ENCODE measurements at regions not wholly inside any gene's neighbourhood (a gene's known extent, or its start where the extent isn't known, plus 50 kb on each side); places are given as distances from the start of the nearest gene placed in this dataset.
"Not testable (repeated sequence)": the region's sequence is repeated elsewhere in the genome, so short reads cannot be mapped to it uniquely, and the experiment has no call there.

- H3K4me3 ChIP-seq (ENCODE audit: low read depth, low read length); H3K36me3 ChIP-seq (ENCODE audit: control insufficient read depth, insufficient read depth, low read length); H3K27me3 ChIP-seq (ENCODE audit: control insufficient read depth, insufficient read depth, low read length); H3K27ac ChIP-seq (ENCODE audit: low read depth, low read length); H3K9me3 ChIP-seq (ENCODE audit: control insufficient read depth, insufficient read depth, low read depth, low read length); H3K9ac ChIP-seq (ENCODE audit: low read length); H3K4me1 ChIP-seq (ENCODE audit: control insufficient read depth, insufficient read depth, low read length): not testable (repeated sequence)
Observed at GRCh38 chr10:44252631-44253030, 132.3 kb downstream of the CXCL12 start.

DNA sequence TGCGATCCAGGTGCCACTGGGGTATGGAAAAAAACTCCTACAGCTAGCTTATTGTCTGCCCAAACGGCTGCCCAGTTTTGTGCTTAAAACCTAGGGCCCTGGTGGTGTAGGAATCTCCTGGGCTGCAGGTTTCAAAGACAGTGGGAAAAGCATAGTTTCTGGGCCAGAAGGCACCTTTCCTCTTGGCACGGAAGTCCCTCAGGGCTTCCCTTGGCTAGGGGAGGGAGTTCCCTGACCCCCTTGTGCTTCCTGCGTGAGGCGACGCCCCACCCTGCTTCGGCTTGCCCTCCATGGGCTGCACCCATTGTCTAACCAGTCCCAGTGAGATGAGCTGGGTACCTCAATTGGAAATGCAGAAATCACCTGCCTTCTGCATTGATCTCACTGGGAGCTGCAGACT, 135.0 kb downstream of the CXCL12 start:
- H3K27me3 ChIP-seq (ENCODE audit: control insufficient read depth, insufficient read depth, low read length); H3K9ac ChIP-seq (ENCODE audit: low read length); H3K9me3 ChIP-seq (ENCODE audit: control insufficient read depth, insufficient read depth, low read depth, low read length); H3K36me3 ChIP-seq (ENCODE audit: control insufficient read depth, insufficient read depth, low read length); H3K27ac ChIP-seq (ENCODE audit: low read depth, low read length); H3K4me1 ChIP-seq (ENCODE audit: control insufficient read depth, insufficient read depth, low read length): not testable (repeated sequence)
- H3K4me3 ChIP-seq (ENCODE audit: low read depth, low read length): peak overlapping the region; percentile 36; the same call in 1 of the 2 replicates

DNA sequence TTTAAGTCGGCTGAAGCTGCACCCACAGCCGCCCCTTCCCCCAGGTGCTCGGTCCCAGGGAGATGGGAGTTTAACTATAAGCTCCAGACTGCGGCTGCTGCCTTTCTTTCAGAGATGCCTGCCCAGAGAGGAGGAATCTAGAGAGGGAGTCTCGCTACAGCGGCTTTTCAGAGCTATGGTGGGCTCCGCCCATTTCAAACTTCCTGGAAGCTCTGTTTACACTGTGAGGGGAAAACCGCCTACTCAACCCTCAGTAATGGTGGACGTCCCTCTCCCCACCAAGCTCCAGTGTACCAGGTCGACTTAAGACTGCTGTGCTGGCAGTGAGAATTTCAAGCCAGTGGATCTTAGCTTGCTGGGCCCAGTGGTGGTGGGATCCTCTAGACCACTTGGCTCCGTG, 135.4 kb downstream of the CXCL12 start:
- H3K27ac ChIP-seq (ENCODE audit: low read depth, low read length): no peak overlapping the region
- H3K36me3 ChIP-seq (ENCODE audit: control insufficient read depth, insufficient read depth, low read length): no peaks in the 10 kb centered on the region
- H3K4me1 ChIP-seq (ENCODE audit: control insufficient read depth, insufficient read depth, low read length): peaks cover 9% of the 10 kb centered on the region
- H3K9me3 ChIP-seq (ENCODE audit: control insufficient read depth, insufficient read depth, low read depth, low read length): no peaks in the 10 kb centered on the region
- no peak overlapping the region for H3K9ac ChIP-seq (ENCODE audit: low read length)
- H3K4me3 ChIP-seq (ENCODE audit: low read depth, low read length): peak overlapping the region; percentile 36; the same call in 1 of the 2 replicates
- H3K27me3 ChIP-seq (ENCODE audit: control insufficient read depth, insufficient read depth, low read length): no peaks in the 10 kb centered on the region; the same call in 1 of the 2 replicates

GRCh38 chr10:44246700-44247099, 138.2 kb downstream of the CXCL12 start:
- not testable (repeated sequence) for H3K4me3 ChIP-seq (ENCODE audit: low read depth, low read length); H3K27ac ChIP-seq (ENCODE audit: low read depth, low read length); H3K27me3 ChIP-seq (ENCODE audit: control insufficient read depth, insufficient read depth, low read length); H3K9ac ChIP-seq (ENCODE audit: low read length); H3K36me3 ChIP-seq (ENCODE audit: control insufficient read depth, insufficient read depth, low read length); H3K9me3 ChIP-seq (ENCODE audit: control insufficient read depth, insufficient read depth, low read depth, low read length)
- peaks cover 14% of the 10 kb centered on the region for H3K4me1 ChIP-seq (ENCODE audit: control insufficient read depth, insufficient read depth, low read length)

DNA sequence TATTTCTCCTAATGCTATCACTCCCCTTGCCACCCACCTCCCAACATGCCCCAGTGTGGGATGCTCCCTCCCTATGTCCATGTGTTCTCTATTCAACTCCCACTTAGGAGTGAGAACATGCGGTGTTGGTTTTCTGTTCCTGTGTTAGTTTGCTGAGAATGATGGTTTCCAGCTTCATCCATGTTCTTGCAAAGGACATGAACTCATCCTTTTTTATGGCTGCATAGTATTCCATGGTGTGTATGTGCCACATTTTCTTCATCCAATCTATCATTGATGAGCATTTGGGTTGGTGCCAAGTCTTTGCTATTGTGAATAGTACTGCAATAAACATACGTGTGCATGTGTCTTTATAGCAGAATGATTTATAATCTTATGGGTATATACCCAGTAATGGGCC, 138.6 kb downstream of the CXCL12 start:
- not testable (repeated sequence) for H3K36me3 ChIP-seq (ENCODE audit: control insufficient read depth, insufficient read depth, low read length); H3K27ac ChIP-seq (ENCODE audit: low read depth, low read length)

DNA sequence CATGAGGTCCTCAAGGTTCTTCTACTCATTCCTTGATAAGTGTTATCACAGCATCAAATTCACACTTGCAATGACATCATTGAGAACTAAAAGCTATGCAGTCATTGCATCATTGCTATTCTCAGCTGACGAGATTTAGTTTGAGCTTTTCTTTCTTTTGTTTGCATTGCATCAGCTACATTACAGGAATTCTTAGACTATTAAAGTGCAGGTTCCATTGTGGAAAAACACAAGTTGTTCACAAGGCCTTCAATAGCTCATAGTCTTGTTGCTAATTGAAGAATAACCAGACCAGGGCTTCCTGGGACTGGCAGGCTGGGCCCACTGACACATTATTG, 139.3 kb downstream of the CXCL12 start:
- no peak overlapping the region for H3K27ac ChIP-seq (ENCODE audit: low read depth, low read length)
- H3K9ac ChIP-seq (ENCODE audit: low read length): no peak overlapping the region
- H3K4me3 ChIP-seq (ENCODE audit: low read depth, low read length): no peak overlapping the region
- H3K4me1 ChIP-seq (ENCODE audit: control insufficient read depth, insufficient read depth, low read length): peaks cover 14% of the 10 kb centered on the region
- H3K27me3 ChIP-seq (ENCODE audit: control insufficient read depth, insufficient read depth, low read length): peaks cover 10% of the 10 kb centered on the region; the same call in 1 of the 2 replicates
- H3K36me3 ChIP-seq (ENCODE audit: control insufficient read depth, insufficient read depth, low read length): no peaks in the 10 kb centered on the region
- no peaks in the 10 kb centered on the region for H3K9me3 ChIP-seq (ENCODE audit: control insufficient read depth, insufficient read depth, low read depth, low read length)

More for the DNA sequence above, 138.6 kb downstream of the CXCL12 start:
- not testable (repeated sequence) for H3K9ac ChIP-seq (ENCODE audit: low read length); H3K4me3 ChIP-seq (ENCODE audit: low read depth, low read length); H3K27me3 ChIP-seq (ENCODE audit: control insufficient read depth, insufficient read depth, low read length); H3K9me3 ChIP-seq (ENCODE audit: control insufficient read depth, insufficient read depth, low read depth, low read length)
- peaks cover 14% of the 10 kb centered on the region for H3K4me1 ChIP-seq (ENCODE audit: control insufficient read depth, insufficient read depth, low read length)

DNA sequence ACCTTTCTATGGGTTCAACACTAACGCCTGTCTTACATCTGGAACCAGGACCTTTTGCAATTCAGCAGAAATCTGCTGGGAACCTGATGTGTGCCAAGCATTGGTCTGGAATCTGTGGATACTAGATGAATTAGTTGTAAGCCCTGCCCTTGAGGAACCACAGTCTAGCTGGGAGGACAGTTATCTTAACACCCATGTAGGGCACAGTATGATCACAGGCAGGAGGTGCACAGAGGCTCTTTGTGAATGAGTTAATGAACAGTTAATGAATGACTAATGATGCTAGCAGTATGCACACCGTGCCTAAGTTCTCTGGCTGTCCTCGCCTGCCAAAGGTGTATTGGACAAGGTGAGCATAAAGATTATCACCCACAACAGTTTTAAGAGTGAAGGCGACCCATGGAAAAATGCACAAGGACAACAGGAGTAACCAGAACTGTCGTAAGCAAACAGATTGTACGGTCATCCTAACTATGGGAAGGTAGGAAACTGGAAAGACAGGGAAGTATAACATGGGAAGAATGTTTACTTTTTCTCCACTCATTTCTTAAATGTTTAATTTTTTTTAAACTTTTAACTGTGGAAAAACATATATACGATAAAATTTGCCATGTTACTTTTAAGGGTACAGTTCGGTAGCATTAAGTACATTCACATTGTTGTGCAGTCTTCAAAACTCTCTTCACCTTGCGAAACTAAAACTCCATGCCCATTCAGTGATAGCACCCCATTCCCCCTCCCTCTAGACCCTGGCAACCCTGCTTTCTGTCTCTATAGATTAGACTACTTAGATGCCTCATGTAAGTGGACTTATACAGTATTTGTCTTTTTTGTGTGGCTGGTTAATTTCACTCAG, 139.9 kb downstream of the CXCL12 start:
- Histone ChIP-seq H3K36me3 (ENCODE audit: control insufficient read depth, insufficient read depth, low read length) (no peaks in the 10 kb centered on the region), H3K4me3 (ENCODE audit: low read depth, low read length) (no peak overlapping the region)

DNA sequence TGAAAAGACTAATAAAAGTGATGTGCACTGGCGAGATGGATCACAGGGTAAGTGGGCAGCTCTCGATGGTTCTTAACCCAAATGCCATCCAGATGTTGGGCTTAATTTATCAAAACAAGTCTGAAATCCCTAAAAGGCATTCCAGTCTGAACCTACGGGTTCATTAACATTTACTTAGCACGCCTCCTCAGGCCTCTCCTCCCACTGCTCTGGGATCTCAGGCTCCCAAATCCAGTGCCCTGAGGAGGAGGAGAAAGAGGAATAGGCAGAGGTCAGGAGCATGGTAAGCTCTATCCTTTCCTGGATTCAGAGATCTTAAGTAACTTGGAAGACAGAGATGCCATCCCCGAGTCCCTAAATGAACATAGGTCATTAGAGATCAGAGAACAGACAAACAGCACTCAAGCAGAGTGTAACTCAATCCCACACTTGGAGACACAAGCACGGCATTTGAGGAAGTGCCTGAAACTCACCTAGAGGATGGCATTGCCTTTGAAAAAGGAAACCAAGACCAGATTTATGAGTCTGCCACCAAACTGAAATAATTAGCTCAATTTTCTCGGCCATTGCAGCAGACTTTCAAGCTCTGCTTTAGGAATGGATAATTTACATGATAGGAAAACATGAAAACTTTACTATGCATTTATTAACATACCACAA, 140.9 kb downstream of the CXCL12 start:
- Histone ChIP-seq H3K4me1 (ENCODE audit: control insufficient read depth, insufficient read depth, low read length) (peaks cover 6% of the 10 kb centered on the region), H3K36me3 (ENCODE audit: control insufficient read depth, insufficient read depth, low read length) (no peaks in the 10 kb centered on the region), H3K9me3 (ENCODE audit: control insufficient read depth, insufficient read depth, low read depth, low read length) (no peaks in the 10 kb centered on the region), H3K27ac (ENCODE audit: low read depth, low read length) (no peak overlapping the region), H3K9ac (ENCODE audit: low read length) (no peak overlapping the region), H3K27me3 (ENCODE audit: control insufficient read depth, insufficient read depth, low read length) (peaks cover 10% of the 10 kb centered on the region; the same call in 1 of the 2 replicates), H3K4me3 (ENCODE audit: low read depth, low read length) (no peak overlapping the region)

More for the DNA sequence above, 139.9 kb downstream of the CXCL12 start:
- Histone ChIP-seq H3K27me3 (ENCODE audit: control insufficient read depth, insufficient read depth, low read length) (peaks cover 10% of the 10 kb centered on the region; the same call in 1 of the 2 replicates), H3K9me3 (ENCODE audit: control insufficient read depth, insufficient read depth, low read depth, low read length) (no peaks in the 10 kb centered on the region), H3K9ac (ENCODE audit: low read length) (no peak overlapping the region), H3K4me1 (ENCODE audit: control insufficient read depth, insufficient read depth, low read length) (peaks cover 13% of the 10 kb centered on the region), H3K27ac (ENCODE audit: low read depth, low read length) (no peak overlapping the region)

DNA sequence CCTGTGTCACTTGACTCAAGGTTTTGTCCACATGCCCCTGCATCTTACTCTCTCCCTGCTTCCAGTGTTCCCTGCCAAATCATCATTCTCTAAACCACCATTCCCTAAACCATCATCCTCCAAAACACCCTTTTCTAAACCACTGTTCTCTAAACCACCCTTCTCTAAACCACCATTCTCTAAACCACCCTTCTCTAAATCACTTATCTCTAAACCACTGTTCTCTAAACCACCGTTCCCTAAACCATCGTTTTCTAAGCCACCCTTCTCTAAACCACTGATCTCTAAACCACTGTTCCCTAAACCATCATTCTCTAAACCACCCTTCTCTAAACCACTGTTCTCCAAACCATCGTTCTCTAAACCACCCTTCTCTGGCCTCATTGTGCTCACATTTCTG, 142.1 kb downstream of the CXCL12 start:
- H3K36me3 ChIP-seq (ENCODE audit: control insufficient read depth, insufficient read depth, low read length): no peaks in the 10 kb centered on the region
- no peak overlapping the region for H3K4me3 ChIP-seq (ENCODE audit: low read depth, low read length)
- peaks cover 6% of the 10 kb centered on the region for H3K4me1 ChIP-seq (ENCODE audit: control insufficient read depth, insufficient read depth, low read length)
- H3K9me3 ChIP-seq (ENCODE audit: control insufficient read depth, insufficient read depth, low read depth, low read length): no peaks in the 10 kb centered on the region
- H3K9ac ChIP-seq (ENCODE audit: low read length): no peak overlapping the region
- no peak overlapping the region for H3K27ac ChIP-seq (ENCODE audit: low read depth, low read length)
- peaks cover 10% of the 10 kb centered on the region; the same call in 1 of the 2 replicates for H3K27me3 ChIP-seq (ENCODE audit: control insufficient read depth, insufficient read depth, low read length)

DNA sequence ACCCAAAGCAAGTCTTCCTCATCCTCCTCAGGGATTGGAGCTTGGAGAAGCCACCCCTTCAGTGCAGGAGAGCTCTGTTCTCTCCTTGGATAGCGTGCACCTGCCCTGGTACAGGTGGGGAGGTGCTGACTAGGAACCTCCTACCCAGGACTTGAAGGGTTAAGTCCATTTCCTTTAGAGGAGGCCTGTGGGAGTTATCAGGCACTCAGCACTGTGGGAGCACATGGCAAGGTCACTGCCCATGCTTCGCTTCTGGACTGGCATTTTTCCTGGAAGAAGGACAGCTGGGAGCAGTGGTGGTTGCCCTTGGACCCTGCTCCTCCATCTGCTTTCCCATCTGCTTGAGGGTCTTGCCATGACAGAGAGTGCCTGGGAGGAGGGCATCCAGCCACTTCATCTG, 142.8 kb downstream of the CXCL12 start:
- Histone ChIP-seq H3K27me3 (ENCODE audit: control insufficient read depth, insufficient read depth, low read length) (peaks cover 10% of the 10 kb centered on the region; the same call in 1 of the 2 replicates), H3K36me3 (ENCODE audit: control insufficient read depth, insufficient read depth, low read length) (no peaks in the 10 kb centered on the region), H3K9me3 (ENCODE audit: control insufficient read depth, insufficient read depth, low read depth, low read length) (no peaks in the 10 kb centered on the region), H3K27ac (ENCODE audit: low read depth, low read length) (no peak overlapping the region), H3K9ac (ENCODE audit: low read length) (no peak overlapping the region), H3K4me3 (ENCODE audit: low read depth, low read length) (no peak overlapping the region), H3K4me1 (ENCODE audit: control insufficient read depth, insufficient read depth, low read length) (peaks cover 6% of the 10 kb centered on the region)

DNA sequence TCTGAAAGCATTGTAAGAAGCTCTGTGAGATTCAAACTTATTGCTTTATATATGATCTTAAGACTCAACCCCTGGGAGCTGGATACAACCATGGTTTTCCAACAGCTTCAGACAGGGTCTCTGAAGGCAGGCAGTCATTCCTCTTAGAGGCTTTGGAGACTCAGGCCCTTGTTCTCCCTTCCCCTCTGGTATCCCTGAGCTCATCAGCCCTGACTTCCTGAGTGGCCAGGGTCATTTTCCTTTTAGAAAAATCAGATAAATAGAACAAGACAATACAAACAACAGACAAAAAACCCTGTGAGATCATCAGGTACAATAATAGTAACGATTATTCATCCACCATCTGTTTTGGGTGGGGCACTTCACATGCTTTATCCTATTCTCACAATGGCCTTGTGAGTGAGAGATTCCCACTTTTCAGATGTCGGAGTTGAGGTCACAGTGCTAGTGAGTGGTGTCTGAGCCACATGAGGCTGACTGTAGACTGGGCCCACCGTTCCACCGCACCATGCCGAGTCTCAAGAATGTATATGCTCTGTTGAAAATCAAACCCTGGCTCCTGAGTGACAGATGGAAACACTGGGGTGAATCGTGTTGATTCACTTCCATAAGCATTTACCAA, 144.2 kb downstream of the CXCL12 start:
- no peaks in the 10 kb centered on the region for H3K9me3 ChIP-seq (ENCODE audit: control insufficient read depth, insufficient read depth, low read depth, low read length)
- peaks cover 10% of the 10 kb centered on the region; the same call in 1 of the 2 replicates for H3K27me3 ChIP-seq (ENCODE audit: control insufficient read depth, insufficient read depth, low read length)
- no peaks in the 10 kb centered on the region for H3K36me3 ChIP-seq (ENCODE audit: control insufficient read depth, insufficient read depth, low read length)
- H3K27ac ChIP-seq (ENCODE audit: low read depth, low read length): no peak overlapping the region
- H3K4me1 ChIP-seq (ENCODE audit: control insufficient read depth, insufficient read depth, low read length): peaks cover 6% of the 10 kb centered on the region
- no peak overlapping the region for H3K9ac ChIP-seq (ENCODE audit: low read length)
- no peak overlapping the region for H3K4me3 ChIP-seq (ENCODE audit: low read depth, low read length)

All from HUES6 (cell line).